ENCODE measurements at regions not wholly inside any gene's neighbourhood (a gene's known extent, or its start where the extent isn't known, plus 50 kb on each side); places are given as distances from the start of the nearest gene placed in this dataset.
"Not testable (repeated sequence)": the region's sequence is repeated elsewhere in the genome, so short reads cannot be mapped to it uniquely, and the experiment has no call there.

DNA sequence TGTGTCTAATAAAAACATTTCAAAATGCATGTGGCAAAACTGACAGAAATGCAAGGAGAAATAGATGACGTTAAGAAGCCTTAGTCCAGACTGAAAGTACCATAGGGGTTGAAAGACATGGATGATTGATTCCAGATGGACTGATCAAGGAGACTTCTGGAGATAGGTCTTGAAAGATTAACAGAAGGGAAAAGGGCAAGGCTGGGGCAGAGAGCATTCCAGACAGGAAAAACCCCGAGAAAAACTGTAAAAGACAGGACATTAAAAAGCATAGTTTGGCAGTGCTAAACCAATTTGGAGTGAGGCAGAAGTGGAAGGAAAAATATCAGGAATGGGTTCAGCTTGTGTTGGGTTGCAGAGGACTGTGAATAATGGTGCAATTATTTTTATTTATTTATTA lies 375.2 kb upstream of the SGO1 start:
- TF ChIP-seq TCF7L2 (IDR thresholded peaks at IDR 0.05; ENCODE audit: low read depth, low read length) = no peak
- TF ChIP-seq POLR2AphosphoS5 (IDR thresholded peaks at IDR 0.05; ENCODE audit: low read depth, low read length) = no peak
- TF ChIP-seq SIN3A (IDR thresholded peaks at IDR 0.05; ENCODE audit: borderline replicate concordance, insufficient read depth, low read depth, low read length) = no peak
- TF ChIP-seq, protein P1, sequence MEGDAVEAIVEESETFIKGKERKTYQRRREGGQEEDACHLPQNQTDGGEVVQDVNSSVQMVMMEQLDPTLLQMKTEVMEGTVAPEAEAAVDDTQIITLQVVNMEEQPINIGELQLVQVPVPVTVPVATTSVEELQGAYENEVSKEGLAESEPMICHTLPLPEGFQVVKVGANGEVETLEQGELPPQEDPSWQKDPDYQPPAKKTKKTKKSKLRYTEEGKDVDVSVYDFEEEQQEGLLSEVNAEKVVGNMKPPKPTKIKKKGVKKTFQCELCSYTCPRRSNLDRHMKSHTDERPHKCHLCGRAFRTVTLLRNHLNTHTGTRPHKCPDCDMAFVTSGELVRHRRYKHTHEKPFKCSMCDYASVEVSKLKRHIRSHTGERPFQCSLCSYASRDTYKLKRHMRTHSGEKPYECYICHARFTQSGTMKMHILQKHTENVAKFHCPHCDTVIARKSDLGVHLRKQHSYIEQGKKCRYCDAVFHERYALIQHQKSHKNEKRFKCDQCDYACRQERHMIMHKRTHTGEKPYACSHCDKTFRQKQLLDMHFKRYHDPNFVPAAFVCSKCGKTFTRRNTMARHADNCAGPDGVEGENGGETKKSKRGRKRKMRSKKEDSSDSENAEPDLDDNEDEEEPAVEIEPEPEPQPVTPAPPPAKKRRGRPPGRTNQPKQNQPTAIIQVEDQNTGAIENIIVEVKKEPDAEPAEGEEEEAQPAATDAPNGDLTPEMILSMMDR (IDR thresholded peaks at IDR 0.05) = no peak
- TF ChIP-seq REST (IDR thresholded peaks at IDR 0.05; ENCODE audit: insufficient read depth in 1 of 2, low read depth in 2 of 2, low read length in 1 of 2) = no peak
- Histone ChIP-seq H3K27ac (ENCODE audit: low read length) (no peak overlapping the region), H3K9me3 (ENCODE audit: control insufficient read depth, insufficient read depth, low read depth, low read length) (no peaks in the 10 kb centered on the region), H3K27me3 (ENCODE audit: control insufficient read depth, insufficient read depth, low read length) (no peaks in the 10 kb centered on the region), H3K4me1 (ENCODE audit: control insufficient read depth, insufficient read depth, low read length) (no peaks in the 10 kb centered on the region), H3K36me3 (ENCODE audit: control insufficient read depth, insufficient read depth, low read length) (no peaks in the 10 kb centered on the region), H3K4me3 (ENCODE audit: low read depth in 2 of 2, low read length in 2 of 2) (no peak overlapping the region)
- ATAC-seq (no peak), DNase-seq (ENCODE audit: low read depth, low spot score) (no peak)
- BruUV-seq (replicated peaks) = no TSS peak
- in situ Hi-C loops (cut with HindIII; ENCODE audit: low pct_unique_long_range_greater_than_20kb, low sequenced_read_pairs) (no loop called here), intact Hi-C loops (cut with micrococcal nuclease; ENCODE audit: unreplicated experiment) (no loop called here)
- CTCF ChIA-PET = no interaction called here
- POLR2A ChIA-PET = no interaction called here

GRCh38 chr3:20560446-20560845 lies 374.4 kb upstream of the SGO1 start:
- in situ Hi-C loops (cut with HindIII; ENCODE audit: low pct_unique_long_range_greater_than_20kb, low sequenced_read_pairs); H3K4me1 ChIP-seq (ENCODE audit: control insufficient read depth, insufficient read depth, low read length); intact Hi-C loops (cut with micrococcal nuclease; ENCODE audit: unreplicated experiment); ATAC-seq; POLR2A ChIA-PET; H3K9me3 ChIP-seq (ENCODE audit: control insufficient read depth, insufficient read depth, low read depth, low read length); DNase-seq (ENCODE audit: low read depth, low spot score); H3K27me3 ChIP-seq (ENCODE audit: control insufficient read depth, insufficient read depth, low read length); H3K27ac ChIP-seq (ENCODE audit: low read length); BruUV-seq (replicated peaks); H3K4me3 ChIP-seq (ENCODE audit: low read depth in 2 of 2, low read length in 2 of 2); CTCF ChIA-PET; H3K36me3 ChIP-seq (ENCODE audit: control insufficient read depth, insufficient read depth, low read length): not testable (repeated sequence)

DNA sequence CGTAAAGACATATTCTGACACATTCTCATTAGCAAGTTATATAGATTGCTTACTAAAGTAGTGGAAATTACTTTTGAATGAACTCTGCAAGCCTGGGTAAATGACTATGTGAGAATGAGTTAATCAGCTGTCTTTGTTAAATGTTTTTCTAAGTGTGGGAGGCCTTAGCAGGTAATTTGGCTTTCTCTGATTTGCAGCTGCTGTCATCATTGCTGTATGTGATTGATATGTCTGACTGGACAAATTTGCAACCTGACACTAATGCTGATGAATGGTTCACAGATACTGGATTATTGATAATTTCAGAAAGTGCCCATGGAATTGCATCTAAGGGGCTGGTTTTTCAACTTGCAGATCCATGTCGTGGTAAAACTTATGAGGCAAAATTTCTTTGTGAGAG lies 372.2 kb upstream of the SGO1 start:
- ChIA-PET CTCF (no interaction called here), POLR2A (no interaction called here)
- intact Hi-C loops (cut with micrococcal nuclease; ENCODE audit: unreplicated experiment) (no loop called here), in situ Hi-C loops (cut with HindIII; ENCODE audit: low pct_unique_long_range_greater_than_20kb, low sequenced_read_pairs) (no loop called here)
- Histone ChIP-seq H3K36me3 (ENCODE audit: control insufficient read depth, insufficient read depth, low read length) (no peaks in the 10 kb centered on the region), H3K9me3 (ENCODE audit: control insufficient read depth, insufficient read depth, low read depth, low read length) (no peaks in the 10 kb centered on the region), H3K27me3 (ENCODE audit: control insufficient read depth, insufficient read depth, low read length) (no peaks in the 10 kb centered on the region), H3K4me1 (ENCODE audit: control insufficient read depth, insufficient read depth, low read length) (no peaks in the 10 kb centered on the region), H3K4me3 (ENCODE audit: low read depth in 2 of 2, low read length in 2 of 2) (no peak overlapping the region), H3K27ac (ENCODE audit: low read length) (no peak overlapping the region)
- no peak for ATAC-seq
- TF ChIP-seq TCF7L2 (IDR thresholded peaks at IDR 0.05; ENCODE audit: low read depth, low read length) (no peak), REST (IDR thresholded peaks at IDR 0.05; ENCODE audit: insufficient read depth in 1 of 2, low read depth in 2 of 2, low read length in 1 of 2) (no peak), POLR2AphosphoS5 (IDR thresholded peaks at IDR 0.05; ENCODE audit: low read depth, low read length) (no peak), SIN3A (IDR thresholded peaks at IDR 0.05; ENCODE audit: borderline replicate concordance, insufficient read depth, low read depth, low read length) (no peak)
- TF ChIP-seq, protein P1 (IDR thresholded peaks at IDR 0.05) = no peak
- no peak for DNase-seq (ENCODE audit: low read depth, low spot score)
- BruUV-seq (replicated peaks) = no TSS peak

Data from Panc1 (cell line).